Erythroblast (primary cell): ENCODE measurements at regions not wholly inside any gene's neighbourhood (a gene's known extent, or its start where the extent isn't known, plus 50 kb on each side); places are given as distances from the start of the nearest gene placed in this dataset.

Experiments used
- GATA1 ChIP-seq: IDR thresholded peaks from 2 replicates; pipeline ENCODE4 v1.6.1; 2011; ENCODE audit warnings: low read depth, mild to moderate bottlenecking, control low read depth, low read length, moderate library complexity
- POLR2A ChIP-seq: IDR thresholded peaks from 2 replicates; pipeline ENCODE4 v1.6.1; 2011; ENCODE audit warnings: mild to moderate bottlenecking, low read length

- TF ChIP-seq POLR2A (no peak), GATA1 (no peak)
These were observed 153.8 kb upstream of the MITF start for GRCh38 chr3:69585472-69585871.
